GM12874 (cell line): ENCODE measurements at regions not wholly inside any gene's neighbourhood (a gene's known extent, or its start where the extent isn't known, plus 50 kb on each side); places are given as distances from the start of the nearest gene placed in this dataset.

Experiments
- TF ChIP-seq, protein P1 (sequence below): IDR thresholded peaks from 2 replicates; pipeline ENCODE4 v1.5.1; 2011; ENCODE audit warnings: low read depth, mild to moderate bottlenecking, control low read depth, low read length, moderate library complexity; ENCODE audit not compliant: insufficient read depth

DNA sequence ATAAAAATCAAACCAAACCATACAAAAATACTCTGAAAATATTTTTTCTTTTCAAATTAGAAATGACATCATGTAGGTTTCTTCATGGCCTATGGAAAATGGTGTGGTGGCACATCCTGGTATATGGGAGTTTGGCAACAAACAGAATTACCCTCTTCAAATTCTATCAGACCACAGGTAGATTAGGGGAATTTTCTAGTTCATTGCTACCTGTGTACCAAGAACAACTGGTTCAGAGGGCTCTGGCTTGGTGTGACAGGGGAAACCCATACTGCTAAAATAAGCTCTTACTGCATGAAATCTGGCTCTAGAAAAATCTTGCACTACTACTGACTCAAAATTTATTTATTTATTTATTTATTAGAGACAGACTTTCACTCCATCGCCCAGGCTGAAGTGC, 63.4 kb upstream of the PELI1 start:
- TF ChIP-seq, protein P1, sequence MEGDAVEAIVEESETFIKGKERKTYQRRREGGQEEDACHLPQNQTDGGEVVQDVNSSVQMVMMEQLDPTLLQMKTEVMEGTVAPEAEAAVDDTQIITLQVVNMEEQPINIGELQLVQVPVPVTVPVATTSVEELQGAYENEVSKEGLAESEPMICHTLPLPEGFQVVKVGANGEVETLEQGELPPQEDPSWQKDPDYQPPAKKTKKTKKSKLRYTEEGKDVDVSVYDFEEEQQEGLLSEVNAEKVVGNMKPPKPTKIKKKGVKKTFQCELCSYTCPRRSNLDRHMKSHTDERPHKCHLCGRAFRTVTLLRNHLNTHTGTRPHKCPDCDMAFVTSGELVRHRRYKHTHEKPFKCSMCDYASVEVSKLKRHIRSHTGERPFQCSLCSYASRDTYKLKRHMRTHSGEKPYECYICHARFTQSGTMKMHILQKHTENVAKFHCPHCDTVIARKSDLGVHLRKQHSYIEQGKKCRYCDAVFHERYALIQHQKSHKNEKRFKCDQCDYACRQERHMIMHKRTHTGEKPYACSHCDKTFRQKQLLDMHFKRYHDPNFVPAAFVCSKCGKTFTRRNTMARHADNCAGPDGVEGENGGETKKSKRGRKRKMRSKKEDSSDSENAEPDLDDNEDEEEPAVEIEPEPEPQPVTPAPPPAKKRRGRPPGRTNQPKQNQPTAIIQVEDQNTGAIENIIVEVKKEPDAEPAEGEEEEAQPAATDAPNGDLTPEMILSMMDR, result no peak

DNA sequence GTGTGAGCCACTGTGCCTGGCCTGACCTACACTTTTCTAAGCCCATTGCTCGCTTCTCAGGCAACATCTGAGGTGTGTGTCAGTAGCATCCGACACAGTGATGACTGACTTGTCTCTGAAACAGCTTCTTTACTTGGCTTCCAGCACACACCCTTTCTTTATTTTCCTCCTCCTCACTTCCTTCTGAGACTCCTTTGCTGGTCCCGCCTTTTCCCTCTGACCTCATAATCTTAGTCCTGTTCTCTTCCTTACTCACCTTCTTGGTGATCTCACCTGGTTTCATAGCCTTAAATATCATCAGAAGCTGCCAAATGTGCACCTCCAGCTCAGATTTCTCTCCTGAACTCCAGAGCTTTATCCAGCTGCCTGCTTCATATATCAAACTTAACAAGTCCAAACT, 66.6 kb upstream of the PELI1 start:
- TF ChIP-seq, protein P1, result no peak

DNA sequence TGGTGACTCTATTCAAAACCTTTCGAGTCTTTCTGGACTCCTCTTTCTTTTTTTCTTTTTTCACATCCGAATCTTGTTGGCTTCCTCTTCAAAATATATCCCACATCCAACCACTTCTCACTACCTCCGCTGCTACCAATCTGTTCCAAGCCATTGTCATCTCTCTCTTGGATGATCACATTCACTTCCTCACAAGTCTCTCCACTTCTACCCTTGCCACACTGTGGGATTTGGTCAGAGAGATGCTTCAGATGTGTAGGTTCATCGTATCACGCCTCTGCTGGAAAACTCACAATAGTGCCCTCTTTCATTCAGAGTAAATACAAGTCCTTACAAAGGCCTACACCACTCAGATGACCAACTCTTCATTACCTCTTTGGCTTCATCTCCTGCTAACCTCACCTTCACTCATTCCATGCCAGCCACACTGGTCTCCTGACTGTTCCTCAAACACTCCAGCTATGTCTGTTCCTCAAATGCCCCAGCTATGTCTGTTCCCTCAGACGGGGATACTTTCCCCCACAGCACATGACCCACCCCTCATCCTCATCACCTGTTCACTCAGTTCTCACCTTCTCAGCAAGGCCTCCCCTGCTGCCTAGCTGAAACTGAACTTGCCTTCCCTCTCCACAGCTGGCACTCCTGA, 67.2 kb upstream of the PELI1 start:
- TF ChIP-seq, protein P1, result no peak

GRCh38 chr2:64212346-64212745, 68.1 kb upstream of the PELI1 start:
- TF ChIP-seq, protein P1, result no peak

DNA sequence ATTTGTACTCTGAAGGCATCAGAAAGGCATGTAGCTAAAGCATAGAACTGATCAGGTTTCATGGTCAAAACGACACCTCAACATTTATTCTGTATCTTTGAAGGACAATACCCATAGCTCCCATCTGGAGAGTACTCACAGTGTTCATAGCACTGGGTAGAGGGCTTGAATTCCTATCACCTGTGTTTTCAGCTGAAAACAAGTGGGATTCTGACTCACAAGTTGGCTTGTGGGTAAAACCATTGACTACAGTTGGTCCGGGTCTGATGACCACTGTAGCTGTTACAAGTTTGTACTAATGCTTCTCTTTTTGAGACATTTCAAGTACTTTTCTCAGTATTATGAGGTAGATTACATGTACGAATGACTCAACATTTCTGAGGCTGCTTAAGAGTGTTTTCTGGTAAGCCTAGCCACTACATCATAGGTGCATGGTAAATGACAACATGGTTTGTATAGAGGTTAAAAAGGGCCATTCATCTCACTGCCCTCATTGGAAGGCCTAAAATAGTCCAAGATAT, 68.6 kb upstream of the PELI1 start:
- TF ChIP-seq, protein P1, result no peak

DNA sequence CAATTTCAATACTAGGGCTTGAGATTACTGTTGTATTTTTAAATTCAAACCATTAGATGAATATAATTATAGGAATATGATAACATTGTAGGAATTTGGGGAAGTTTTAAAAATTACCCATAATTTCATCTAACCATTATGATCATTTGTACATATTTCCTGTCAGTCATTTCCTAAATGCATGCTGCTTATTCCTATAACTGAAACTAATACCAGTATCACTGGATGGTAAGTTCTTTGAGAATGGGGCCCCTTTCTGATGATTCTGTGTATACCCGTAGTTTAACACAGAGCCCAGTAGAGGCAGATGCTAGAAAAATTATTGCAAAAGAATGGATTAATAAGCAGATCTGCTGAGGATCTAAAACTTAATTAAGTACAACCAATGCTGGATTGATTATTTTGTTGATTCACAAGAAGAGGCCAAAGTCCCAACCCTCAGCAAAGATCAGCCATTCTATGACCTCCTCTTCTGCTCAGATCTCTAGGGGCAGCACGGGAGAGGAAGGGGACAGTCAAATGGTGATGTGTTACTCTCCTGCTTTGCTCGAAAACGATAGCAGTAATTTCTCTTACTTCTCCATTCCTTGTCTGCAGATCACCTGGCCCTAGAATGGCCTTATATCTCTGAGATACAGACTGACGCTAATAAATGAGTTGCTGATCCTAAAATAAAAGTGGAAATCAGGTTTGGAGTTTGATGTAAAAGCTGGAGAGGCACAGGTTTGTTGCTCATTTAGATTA, 69.5 kb upstream of the PELI1 start:
- TF ChIP-seq, protein P1, result no peak

DNA sequence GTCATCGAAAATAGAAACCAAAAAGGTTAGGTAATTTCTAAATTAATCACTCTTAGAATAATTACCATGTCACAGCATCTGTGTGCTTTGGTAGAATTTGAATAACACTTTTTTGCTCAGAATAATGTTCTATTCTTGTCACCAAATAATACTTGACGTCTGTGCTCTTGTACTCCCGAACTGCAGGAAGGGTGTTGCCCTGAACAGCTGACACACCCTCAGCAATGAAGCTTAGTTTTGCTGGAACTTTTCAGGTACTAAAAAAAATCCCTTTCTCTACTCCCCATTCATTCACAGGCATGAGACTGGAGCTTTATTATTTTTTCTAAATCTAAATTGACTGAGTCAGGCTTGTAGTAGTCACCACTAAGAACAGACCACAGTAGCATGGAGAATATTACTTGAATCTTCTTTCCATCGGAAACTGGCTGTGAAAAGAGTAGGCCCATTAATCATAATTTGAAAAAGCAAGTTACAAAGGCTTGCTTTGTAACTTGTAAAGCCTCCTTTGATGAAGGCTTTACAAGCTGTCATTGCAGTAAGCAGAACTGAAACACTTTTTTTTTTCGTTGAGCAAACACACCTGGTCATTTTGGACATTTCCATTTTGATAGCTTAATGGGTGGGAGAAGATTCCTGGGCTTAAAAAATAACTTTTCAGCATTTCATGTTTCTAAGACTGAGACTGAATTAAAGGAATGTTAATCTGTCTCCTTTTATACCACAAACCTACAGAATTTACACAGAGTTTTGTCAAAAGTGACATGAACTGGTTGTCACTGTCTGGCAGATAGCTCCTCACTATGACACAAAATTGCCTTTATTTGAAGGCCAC, 70.3 kb upstream of the PELI1 start:
- TF ChIP-seq, protein P1, result no peak
